HEK293 (cell line): ENCODE measurements at regions not wholly inside any gene's neighbourhood (a gene's known extent, or its start where the extent isn't known, plus 50 kb on each side); places are given as distances from the start of the nearest gene placed in this dataset.

Experiments used
- CTCF ChIA-PET: fragments of 350-600 bp; formaldehyde crosslinking; extraction: SDS; loops from one replicate; lab custom pipeline; 2021; ENCODE audit warnings: antibody characterized with exemption; lab: Yijun Ruan, JAX
- POLR2A ChIA-PET: fragments of 300-600 bp; formaldehyde crosslinking; extraction: SDS; loops from one replicate; lab custom pipeline; 2020; ENCODE audit warnings: antibody characterized with exemption, inconsistent platforms; lab: Yijun Ruan, JAX
- H3K27ac ChIP-seq: fragments of 200-500 bp; sonication (Bioruptor generic); 2 replicates; pipeline ENCODE4 v1.5.1; 2014; ENCODE audit warnings: low read depth, low read length, control low read depth, inconsistent platforms; ENCODE audit errors: extremely low read depth
- H3K36me3 ChIP-seq, 2 experiments: fragments of 200-500 bp in 1 of 2; sonication (Bioruptor generic) in 1 of 2; 1 replicate in 1 of 2; 2 replicates in 1 of 2; pipeline ENCODE4 v1.5.1; 2014 to 2017; ENCODE audit warnings: inconsistent platforms in 2 of 2, low read length in 2 of 2; ENCODE audit not compliant: control insufficient read depth in 2 of 2, insufficient read depth in 1 of 2
- H3K4me1 ChIP-seq: fragments of 200-500 bp; sonication (Bioruptor generic); 2 replicates; pipeline ENCODE4 v1.5.1; 2014; ENCODE audit warnings: mild to moderate bottlenecking, low read length, inconsistent platforms; ENCODE audit not compliant: control insufficient read depth, insufficient read depth
- H3K4me3 ChIP-seq: 2 replicates; pipeline ENCODE4 v1.5.1; 2011; ENCODE audit warnings: low read depth, mild to moderate bottlenecking, control low read depth, low read length, moderate library complexity
- H3K9me3 ChIP-seq: fragments of 200-500 bp; sonication (Bioruptor generic); 2 replicates; pipeline ENCODE4 v1.5.1; 2014; ENCODE audit warnings: low read depth, low read length, inconsistent platforms; ENCODE audit not compliant: control insufficient read depth, insufficient read depth
- BCL11A ChIP-seq: fragments of 450-650 bp; formaldehyde crosslinking; IDR thresholded peaks from 2 replicates; pipeline ENCODE4 v1.5.1; 2016; ENCODE audit warnings: low read depth, missing biosample characterization, missing genetic modification characterization
- FEZF1 ChIP-seq: fragments of 450-650 bp; formaldehyde crosslinking; IDR thresholded peaks from 2 replicates; pipeline ENCODE4 v1.5.1; 2016; ENCODE audit warnings: missing biosample characterization, missing genetic modification characterization
- HOXC10 ChIP-seq: sonication (generic); formaldehyde crosslinking; IDR thresholded peaks from 2 replicates; pipeline ENCODE4 v1.8.1; 2023; ENCODE audit warnings: mild to moderate bottlenecking, missing genetic modification reagents
- HOXD13 ChIP-seq: sonication (generic); formaldehyde crosslinking; IDR thresholded peaks from 2 replicates; pipeline ENCODE4 v1.8.0; 2022; ENCODE audit warnings: missing genetic modification reagents, borderline replicate concordance
- SP7 ChIP-seq: fragments of 450-650 bp; formaldehyde crosslinking; IDR thresholded peaks from 2 replicates; pipeline ENCODE4 v1.5.1; 2016; ENCODE audit warnings: missing biosample characterization, missing genetic modification characterization
- ZBTB8A ChIP-seq: fragments of 450-650 bp; formaldehyde crosslinking; IDR thresholded peaks from 2 replicates; pipeline ENCODE4 v1.5.1; 2016; ENCODE audit warnings: missing biosample characterization, missing genetic modification characterization
- ZNF175 ChIP-seq: fragments of 450-650 bp; formaldehyde crosslinking; IDR thresholded peaks from 2 replicates; pipeline ENCODE4 v1.5.1; 2016; ENCODE audit warnings: missing biosample characterization, missing genetic modification characterization
- ZNF184 ChIP-seq: fragments of 450-650 bp; IDR thresholded peaks from 2 replicates; pipeline ENCODE4 v1.5.1; 2018; ENCODE audit warnings: missing biosample characterization, mild to moderate bottlenecking, missing genetic modification characterization
- ZNF221 ChIP-seq: fragments of 450-650 bp; formaldehyde crosslinking; IDR thresholded peaks from 2 replicates; pipeline ENCODE4 v1.5.1; 2017; ENCODE audit warnings: missing biosample characterization, missing genetic modification characterization, borderline replicate concordance
- ZNF324 ChIP-seq: fragments of 450-650 bp; formaldehyde crosslinking; IDR thresholded peaks from 2 replicates; pipeline ENCODE4 v1.5.1; 2016; ENCODE audit warnings: missing biosample characterization, missing genetic modification characterization
- ZNF341 ChIP-seq: fragments of 450-650 bp; formaldehyde crosslinking; IDR thresholded peaks from 2 replicates; pipeline ENCODE4; 2016; ENCODE audit warnings: low read depth, missing biosample characterization, missing genetic modification characterization
- ZNF48 ChIP-seq: fragments of 450-650 bp; formaldehyde crosslinking; IDR thresholded peaks from 2 replicates; pipeline ENCODE4 v1.5.1; 2016; ENCODE audit warnings: missing biosample characterization, missing genetic modification characterization
- ZNF510 ChIP-seq: fragments of 450-650 bp; formaldehyde crosslinking; IDR thresholded peaks from 2 replicates; pipeline ENCODE4 v1.5.1; 2018; ENCODE audit warnings: mild to moderate bottlenecking, missing genetic modification characterization, missing biosample characterization; ENCODE audit not compliant: insufficient replicate concordance
- ZNF514 ChIP-seq: fragments of 450-650 bp; formaldehyde crosslinking; IDR thresholded peaks from 2 replicates; pipeline ENCODE4 v1.5.1; 2016; ENCODE audit warnings: missing biosample characterization, missing genetic modification characterization
- ZNF558 ChIP-seq: fragments of 450-650 bp; formaldehyde crosslinking; IDR thresholded peaks from 2 replicates; pipeline ENCODE4 v1.5.1; 2016; ENCODE audit warnings: missing biosample characterization, missing genetic modification characterization
- ZNF747 ChIP-seq: fragments of 450-650 bp; formaldehyde crosslinking; IDR thresholded peaks from 2 replicates; pipeline ENCODE4 v1.5.1; 2016; ENCODE audit warnings: missing biosample characterization, missing genetic modification characterization
- ZNF76 ChIP-seq: fragments of 450-650 bp; formaldehyde crosslinking; IDR thresholded peaks from 2 replicates; pipeline ENCODE4; 2016; ENCODE audit warnings: low read depth, missing biosample characterization, missing genetic modification characterization, borderline replicate concordance
- ZNF830 ChIP-seq: fragments of 450-650 bp; IDR thresholded peaks from 2 replicates; pipeline ENCODE4 v1.5.0; 2018; ENCODE audit warnings: missing biosample characterization, missing genetic modification characterization, low read depth, mild to moderate bottlenecking, moderate library complexity
- ZSCAN16 ChIP-seq: fragments of 450-650 bp; formaldehyde crosslinking; IDR thresholded peaks from 2 replicates; pipeline ENCODE4 v1.5.1; 2016; ENCODE audit warnings: missing biosample characterization, missing genetic modification characterization
- TF ChIP-seq, protein P1 (sequence below): fragments of 450-650 bp; formaldehyde crosslinking; IDR thresholded peaks from 2 replicates; pipeline ENCODE4 v1.5.1; 2016; ENCODE audit warnings: missing biosample characterization, missing genetic modification characterization
- TF ChIP-seq, protein P2 (sequence below): fragments of 450-650 bp; formaldehyde crosslinking; IDR thresholded peaks from 2 replicates; pipeline ENCODE4 v1.5.1; 2016; ENCODE audit warnings: missing biosample characterization, missing genetic modification characterization, borderline replicate concordance
- TF ChIP-seq, protein P3 (sequence below): fragments of 450-650 bp; formaldehyde crosslinking; IDR thresholded peaks from 2 replicates; pipeline ENCODE4 v1.5.1; 2016; ENCODE audit warnings: missing biosample characterization, missing genetic modification characterization
- TF ChIP-seq, protein P4 (sequence below): fragments of 450-650 bp; formaldehyde crosslinking; IDR thresholded peaks from 2 replicates; pipeline ENCODE4 v1.5.1; 2016; ENCODE audit warnings: missing biosample characterization, missing genetic modification characterization, borderline replicate concordance
- TF ChIP-seq, protein P5 (sequence below): fragments of 450-650 bp; formaldehyde crosslinking; optimal IDR thresholded peaks from 2 replicates; pipeline ENCODE3; 2016; ENCODE audit warnings: missing biosample characterization, mild to moderate bottlenecking, missing genetic modification characterization

DNA sequence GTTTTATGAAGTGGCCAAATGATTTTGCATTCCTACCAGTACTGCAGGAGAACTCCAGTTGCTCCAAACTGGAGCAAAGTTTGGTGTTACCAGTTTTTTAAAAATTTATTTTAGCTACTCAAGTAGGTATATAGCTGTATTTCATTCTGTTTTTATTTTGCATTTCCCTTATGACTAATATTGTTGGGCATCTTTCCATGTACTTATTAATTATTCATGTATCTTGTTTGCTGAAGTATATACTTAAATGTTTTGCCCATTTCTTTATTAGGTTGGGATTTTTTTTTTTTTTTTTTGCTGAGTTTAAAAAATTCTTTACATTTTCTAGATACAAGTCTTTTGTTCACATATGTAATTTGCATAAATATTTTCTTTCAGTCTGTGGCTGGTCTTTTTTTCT is 386.6 kb upstream of the DAB2 start:
- no peaks in the 10 kb centered on the region for H3K36me3 ChIP-seq
- H3K27ac ChIP-seq, result no peak overlapping the region
- ChIA-PET POLR2A (interaction anchor here (0.7 kb wide), 1 partner anchor 1023 kb away, joined by 3 read pairs; the partner anchor contains the start of gene RPL37), CTCF (interaction anchor here (0.6 kb wide), 1 partner anchor 212 kb away, joined by 6 read pairs; no protein-coding TSS in a partner anchor)
- no peak overlapping the region for H3K4me3 ChIP-seq
- no peaks in the 10 kb centered on the region for H3K9me3 ChIP-seq
- no peaks in the 10 kb centered on the region for H3K4me1 ChIP-seq
- TF ChIP-seq BCL11A (no peak), ZNF175 (tag by site-specific recombination) (no peak), FEZF1 (tag by site-specific recombination) (no peak), ZSCAN16 (no peak), ZBTB8A (tag by site-specific recombination) (no peak), ZNF514 (tag by site-specific recombination) (no peak), ZNF341 (no peak), ZNF510 (tag by site-specific recombination) (no peak), ZNF221 (tag by site-specific recombination) (no peak), HOXC10 (CRISPR knock-in tag) (no peak), ZNF76 (tag by site-specific recombination) (no peak)
- TF ChIP-seq, protein P1, sequence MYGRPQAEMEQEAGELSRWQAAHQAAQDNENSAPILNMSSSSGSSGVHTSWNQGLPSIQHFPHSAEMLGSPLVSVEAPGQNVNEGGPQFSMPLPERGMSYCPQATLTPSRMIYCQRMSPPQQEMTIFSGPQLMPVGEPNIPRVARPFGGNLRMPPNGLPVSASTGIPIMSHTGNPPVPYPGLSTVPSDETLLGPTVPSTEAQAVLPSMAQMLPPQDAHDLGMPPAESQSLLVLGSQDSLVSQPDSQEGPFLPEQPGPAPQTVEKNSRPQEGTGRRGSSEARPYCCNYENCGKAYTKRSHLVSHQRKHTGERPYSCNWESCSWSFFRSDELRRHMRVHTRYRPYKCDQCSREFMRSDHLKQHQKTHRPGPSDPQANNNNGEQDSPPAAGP (tag by site-specific recombination), result no peak
- TF ChIP-seq, protein P2, sequence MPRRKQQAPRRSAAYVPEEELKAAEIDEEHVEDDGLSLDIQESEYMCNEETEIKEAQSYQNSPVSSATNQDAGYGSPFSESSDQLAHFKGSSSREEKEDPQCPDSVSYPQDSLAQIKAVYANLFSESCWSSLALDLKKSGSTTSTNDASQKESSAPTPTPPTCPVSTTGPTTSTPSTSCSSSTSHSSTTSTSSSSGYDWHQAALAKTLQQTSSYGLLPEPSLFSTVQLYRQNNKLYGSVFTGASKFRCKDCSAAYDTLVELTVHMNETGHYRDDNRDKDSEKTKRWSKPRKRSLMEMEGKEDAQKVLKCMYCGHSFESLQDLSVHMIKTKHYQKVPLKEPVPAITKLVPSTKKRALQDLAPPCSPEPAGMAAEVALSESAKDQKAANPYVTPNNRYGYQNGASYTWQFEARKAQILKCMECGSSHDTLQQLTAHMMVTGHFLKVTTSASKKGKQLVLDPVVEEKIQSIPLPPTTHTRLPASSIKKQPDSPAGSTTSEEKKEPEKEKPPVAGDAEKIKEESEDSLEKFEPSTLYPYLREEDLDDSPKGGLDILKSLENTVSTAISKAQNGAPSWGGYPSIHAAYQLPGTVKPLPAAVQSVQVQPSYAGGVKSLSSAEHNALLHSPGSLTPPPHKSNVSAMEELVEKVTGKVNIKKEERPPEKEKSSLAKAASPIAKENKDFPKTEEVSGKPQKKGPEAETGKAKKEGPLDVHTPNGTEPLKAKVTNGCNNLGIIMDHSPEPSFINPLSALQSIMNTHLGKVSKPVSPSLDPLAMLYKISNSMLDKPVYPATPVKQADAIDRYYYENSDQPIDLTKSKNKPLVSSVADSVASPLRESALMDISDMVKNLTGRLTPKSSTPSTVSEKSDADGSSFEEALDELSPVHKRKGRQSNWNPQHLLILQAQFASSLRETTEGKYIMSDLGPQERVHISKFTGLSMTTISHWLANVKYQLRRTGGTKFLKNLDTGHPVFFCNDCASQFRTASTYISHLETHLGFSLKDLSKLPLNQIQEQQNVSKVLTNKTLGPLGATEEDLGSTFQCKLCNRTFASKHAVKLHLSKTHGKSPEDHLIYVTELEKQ (tag by site-specific recombination), result no peak

DNA sequence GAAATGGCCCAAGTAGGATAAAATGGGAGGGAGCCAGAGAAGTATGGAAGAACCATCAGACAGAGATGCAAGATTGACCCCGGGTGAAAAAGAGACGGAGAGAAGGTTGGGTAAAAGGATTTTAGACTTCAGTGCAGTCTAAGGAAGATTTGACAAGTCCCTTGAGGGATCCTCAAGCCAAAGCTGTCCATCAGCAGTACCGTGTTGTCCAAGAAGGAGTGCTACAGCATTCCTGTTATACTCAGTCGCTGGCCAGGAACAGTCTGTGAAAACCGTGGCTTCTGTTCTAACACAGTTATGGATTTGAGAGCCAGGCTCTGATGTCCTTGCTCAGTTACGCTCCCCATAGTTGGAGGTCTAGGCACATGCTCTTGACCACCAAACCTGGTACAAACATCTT is 383.9 kb upstream of the DAB2 start:
- Histone ChIP-seq H3K4me3 (no peak overlapping the region), H3K27ac (no peak overlapping the region), H3K36me3 (no peaks in the 10 kb centered on the region), H3K4me1 (no peaks in the 10 kb centered on the region), H3K9me3 (no peaks in the 10 kb centered on the region)
- TF ChIP-seq, protein P3, sequence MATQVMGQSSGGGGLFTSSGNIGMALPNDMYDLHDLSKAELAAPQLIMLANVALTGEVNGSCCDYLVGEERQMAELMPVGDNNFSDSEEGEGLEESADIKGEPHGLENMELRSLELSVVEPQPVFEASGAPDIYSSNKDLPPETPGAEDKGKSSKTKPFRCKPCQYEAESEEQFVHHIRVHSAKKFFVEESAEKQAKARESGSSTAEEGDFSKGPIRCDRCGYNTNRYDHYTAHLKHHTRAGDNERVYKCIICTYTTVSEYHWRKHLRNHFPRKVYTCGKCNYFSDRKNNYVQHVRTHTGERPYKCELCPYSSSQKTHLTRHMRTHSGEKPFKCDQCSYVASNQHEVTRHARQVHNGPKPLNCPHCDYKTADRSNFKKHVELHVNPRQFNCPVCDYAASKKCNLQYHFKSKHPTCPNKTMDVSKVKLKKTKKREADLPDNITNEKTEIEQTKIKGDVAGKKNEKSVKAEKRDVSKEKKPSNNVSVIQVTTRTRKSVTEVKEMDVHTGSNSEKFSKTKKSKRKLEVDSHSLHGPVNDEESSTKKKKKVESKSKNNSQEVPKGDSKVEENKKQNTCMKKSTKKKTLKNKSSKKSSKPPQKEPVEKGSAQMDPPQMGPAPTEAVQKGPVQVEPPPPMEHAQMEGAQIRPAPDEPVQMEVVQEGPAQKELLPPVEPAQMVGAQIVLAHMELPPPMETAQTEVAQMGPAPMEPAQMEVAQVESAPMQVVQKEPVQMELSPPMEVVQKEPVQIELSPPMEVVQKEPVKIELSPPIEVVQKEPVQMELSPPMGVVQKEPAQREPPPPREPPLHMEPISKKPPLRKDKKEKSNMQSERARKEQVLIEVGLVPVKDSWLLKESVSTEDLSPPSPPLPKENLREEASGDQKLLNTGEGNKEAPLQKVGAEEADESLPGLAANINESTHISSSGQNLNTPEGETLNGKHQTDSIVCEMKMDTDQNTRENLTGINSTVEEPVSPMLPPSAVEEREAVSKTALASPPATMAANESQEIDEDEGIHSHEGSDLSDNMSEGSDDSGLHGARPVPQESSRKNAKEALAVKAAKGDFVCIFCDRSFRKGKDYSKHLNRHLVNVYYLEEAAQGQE (tag by site-specific recombination), result no peak
- TF ChIP-seq ZNF558 (tag by site-specific recombination), result no peak
- no peak for TF ChIP-seq ZNF48 (tag by site-specific recombination)
- no peak for TF ChIP-seq ZNF184 (tag by site-specific recombination)
- no peak for TF ChIP-seq ZNF747
- TF ChIP-seq, protein P4, sequence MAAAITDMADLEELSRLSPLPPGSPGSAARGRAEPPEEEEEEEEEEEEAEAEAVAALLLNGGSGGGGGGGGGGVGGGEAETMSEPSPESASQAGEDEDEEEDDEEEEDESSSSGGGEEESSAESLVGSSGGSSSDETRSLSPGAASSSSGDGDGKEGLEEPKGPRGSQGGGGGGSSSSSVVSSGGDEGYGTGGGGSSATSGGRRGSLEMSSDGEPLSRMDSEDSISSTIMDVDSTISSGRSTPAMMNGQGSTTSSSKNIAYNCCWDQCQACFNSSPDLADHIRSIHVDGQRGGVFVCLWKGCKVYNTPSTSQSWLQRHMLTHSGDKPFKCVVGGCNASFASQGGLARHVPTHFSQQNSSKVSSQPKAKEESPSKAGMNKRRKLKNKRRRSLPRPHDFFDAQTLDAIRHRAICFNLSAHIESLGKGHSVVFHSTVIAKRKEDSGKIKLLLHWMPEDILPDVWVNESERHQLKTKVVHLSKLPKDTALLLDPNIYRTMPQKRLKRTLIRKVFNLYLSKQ (tag by site-specific recombination), result no peak
- no peak for TF ChIP-seq ZNF830 (tag by site-specific recombination)
- no peak for TF ChIP-seq ZNF324 (tag by site-specific recombination)
- TF ChIP-seq, protein P5, sequence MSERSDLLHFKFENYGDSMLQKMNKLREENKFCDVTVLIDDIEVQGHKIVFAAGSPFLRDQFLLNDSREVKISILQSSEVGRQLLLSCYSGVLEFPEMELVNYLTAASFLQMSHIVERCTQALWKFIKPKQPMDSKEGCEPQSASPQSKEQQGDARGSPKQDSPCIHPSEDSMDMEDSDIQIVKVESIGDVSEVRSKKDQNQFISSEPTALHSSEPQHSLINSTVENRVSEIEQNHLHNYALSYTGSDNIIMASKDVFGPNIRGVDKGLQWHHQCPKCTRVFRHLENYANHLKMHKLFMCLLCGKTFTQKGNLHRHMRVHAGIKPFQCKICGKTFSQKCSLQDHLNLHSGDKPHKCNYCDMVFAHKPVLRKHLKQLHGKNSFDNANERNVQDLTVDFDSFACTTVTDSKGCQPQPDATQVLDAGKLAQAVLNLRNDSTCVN (tag by site-specific recombination), result no peak
- no peak for TF ChIP-seq SP7 (tag by site-specific recombination)
- TF ChIP-seq ZSCAN16, result no peak
- no peak for TF ChIP-seq HOXD13 (CRISPR knock-in tag)
- CTCF ChIA-PET, result no interaction called here
- POLR2A ChIA-PET, result no interaction called here
